ENCODE measurements at regions not wholly inside any gene's neighbourhood (a gene's known extent, or its start where the extent isn't known, plus 50 kb on each side); places are given as distances from the start of the nearest gene placed in this dataset.

GRCh38 chr12:4822572-4822971 is 87.1 kb upstream of the KCNA1 start:
- no peak for DNase-seq
- intact Hi-C loops (cut with DNase I), result no loop called here
- WGBS, 4 donors, result 77 to 81% (median 78%) methylated on average over 11 of the region's 11 CpGs
- no peaks in the 10 kb centered on the region for H3K36me3 ChIP-seq (replicated peaks in 1 of 2)
- H3K27me3 ChIP-seq, result peaks cover 5% of the 10 kb centered on the region
- H3K27ac ChIP-seq, result no peak overlapping the region
- H3K4me1 ChIP-seq (replicated peaks in 1 of 2), result no peaks in the 10 kb centered on the region
- TF ChIP-seq, protein P1, sequence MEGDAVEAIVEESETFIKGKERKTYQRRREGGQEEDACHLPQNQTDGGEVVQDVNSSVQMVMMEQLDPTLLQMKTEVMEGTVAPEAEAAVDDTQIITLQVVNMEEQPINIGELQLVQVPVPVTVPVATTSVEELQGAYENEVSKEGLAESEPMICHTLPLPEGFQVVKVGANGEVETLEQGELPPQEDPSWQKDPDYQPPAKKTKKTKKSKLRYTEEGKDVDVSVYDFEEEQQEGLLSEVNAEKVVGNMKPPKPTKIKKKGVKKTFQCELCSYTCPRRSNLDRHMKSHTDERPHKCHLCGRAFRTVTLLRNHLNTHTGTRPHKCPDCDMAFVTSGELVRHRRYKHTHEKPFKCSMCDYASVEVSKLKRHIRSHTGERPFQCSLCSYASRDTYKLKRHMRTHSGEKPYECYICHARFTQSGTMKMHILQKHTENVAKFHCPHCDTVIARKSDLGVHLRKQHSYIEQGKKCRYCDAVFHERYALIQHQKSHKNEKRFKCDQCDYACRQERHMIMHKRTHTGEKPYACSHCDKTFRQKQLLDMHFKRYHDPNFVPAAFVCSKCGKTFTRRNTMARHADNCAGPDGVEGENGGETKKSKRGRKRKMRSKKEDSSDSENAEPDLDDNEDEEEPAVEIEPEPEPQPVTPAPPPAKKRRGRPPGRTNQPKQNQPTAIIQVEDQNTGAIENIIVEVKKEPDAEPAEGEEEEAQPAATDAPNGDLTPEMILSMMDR (IDR thresholded peaks at IDR 0.05), result no peak
- no peak for TF ChIP-seq POLR2A (IDR thresholded peaks at IDR 0.05)
- no peak overlapping the region for H3K4me3 ChIP-seq
- no peaks in the 10 kb centered on the region for H3K9me3 ChIP-seq (replicated peaks in 1 of 3)

GRCh38 chr12:4824380-4824779 is 85.3 kb upstream of the KCNA1 start:
- Histone ChIP-seq H3K27me3 (no peaks in the 10 kb centered on the region), H3K4me3 (no peak overlapping the region), H3K36me3 (replicated peaks in 1 of 2) (no peaks in the 10 kb centered on the region), H3K9me3 (replicated peaks in 1 of 3) (no peaks in the 10 kb centered on the region), H3K4me1 (replicated peaks in 1 of 2) (no peaks in the 10 kb centered on the region), H3K27ac (no peak overlapping the region)
- intact Hi-C loops (cut with DNase I), result no loop called here
- TF ChIP-seq, protein P1 (IDR thresholded peaks at IDR 0.05), result no peak
- TF ChIP-seq POLR2A (IDR thresholded peaks at IDR 0.05), result no peak
- WGBS, 4 donors, result 86 to 90% (median 88%) methylated on average over 8 of the region's 8 CpGs
- DNase-seq, result no peak

DNA sequence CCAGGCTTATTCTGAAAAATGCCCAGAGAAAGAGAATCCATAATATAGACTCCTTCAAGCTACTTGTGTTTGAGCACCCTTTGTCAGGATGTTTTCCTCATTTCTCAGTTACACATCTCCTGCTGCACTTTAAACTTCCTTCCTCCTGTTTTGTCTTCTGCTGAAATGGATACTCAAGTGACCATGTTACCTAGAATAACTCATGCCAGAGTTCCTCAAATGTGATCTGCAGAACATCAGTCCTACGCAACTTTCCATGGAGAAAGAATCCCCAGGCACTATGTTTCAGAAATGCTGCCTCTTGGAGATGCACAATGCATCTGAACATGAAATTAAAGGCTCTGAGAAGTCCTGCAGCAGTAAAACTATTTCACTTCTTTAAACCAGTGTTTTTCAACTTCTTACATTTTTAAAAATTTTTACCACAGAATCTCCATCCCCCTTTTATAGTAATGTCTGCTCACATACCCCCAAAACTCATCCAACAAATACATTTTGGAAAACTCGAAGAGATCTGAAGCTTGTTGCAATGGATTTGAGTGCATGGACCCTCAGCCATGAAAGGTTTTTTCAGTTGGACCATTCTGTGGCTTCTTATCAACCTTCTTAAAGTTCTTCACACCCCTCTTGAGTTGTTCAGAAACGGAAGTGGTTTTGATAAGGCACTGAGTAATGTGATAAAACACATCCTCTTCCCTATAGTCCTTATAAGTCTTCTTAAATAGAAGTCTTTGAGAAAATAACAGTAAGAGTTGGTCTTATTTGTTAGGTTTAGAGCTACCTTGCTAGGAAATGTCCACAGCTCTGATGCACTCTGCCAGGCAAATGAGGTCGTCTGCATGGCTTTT is 84.5 kb upstream of the KCNA1 start:
- intact Hi-C loops (cut with DNase I), result no loop called here

GRCh38 chr12:4826909-4827308 is 82.8 kb upstream of the KCNA1 start:
- no peak overlapping the region for H3K27ac ChIP-seq
- no peaks in the 10 kb centered on the region for H3K36me3 ChIP-seq (replicated peaks in 1 of 2)
- no peak overlapping the region for H3K4me3 ChIP-seq
- WGBS, 4 donors, result 41 to 63% (median 60%) methylated on average over 5 of the region's 5 CpGs
- H3K27me3 ChIP-seq, result no peaks in the 10 kb centered on the region
- TF ChIP-seq, protein P1 (IDR thresholded peaks at IDR 0.05), result no peak
- no peak for TF ChIP-seq POLR2A (IDR thresholded peaks at IDR 0.05)
- no peak for DNase-seq
- no peaks in the 10 kb centered on the region for H3K4me1 ChIP-seq (replicated peaks in 1 of 2)
- H3K9me3 ChIP-seq (replicated peaks in 1 of 3), result no peaks in the 10 kb centered on the region
- intact Hi-C loops (cut with DNase I), result no loop called here

More for the DNA sequence above, 84.5 kb upstream of the KCNA1 start:
- H3K4me1 ChIP-seq (replicated peaks in 1 of 2), result no peaks in the 10 kb centered on the region
- DNase-seq, result no peak
- no peak overlapping the region for H3K4me3 ChIP-seq
- no peaks in the 10 kb centered on the region for H3K27me3 ChIP-seq
- WGBS, 4 donors, result 44 to 60% (median 53%) methylated on average over 4 of the region's 4 CpGs
- no peaks in the 10 kb centered on the region for H3K9me3 ChIP-seq (replicated peaks in 1 of 3)
- H3K27ac ChIP-seq, result no peak overlapping the region
- TF ChIP-seq, protein P1 (IDR thresholded peaks at IDR 0.05), result no peak
- TF ChIP-seq POLR2A (IDR thresholded peaks at IDR 0.05), result no peak
- no peaks in the 10 kb centered on the region for H3K36me3 ChIP-seq (replicated peaks in 1 of 2)
